ENCODE measurements at regions not wholly inside any gene's neighbourhood (a gene's known extent, or its start where the extent isn't known, plus 50 kb on each side); places are given as distances from the start of the nearest gene placed in this dataset.

DNA sequence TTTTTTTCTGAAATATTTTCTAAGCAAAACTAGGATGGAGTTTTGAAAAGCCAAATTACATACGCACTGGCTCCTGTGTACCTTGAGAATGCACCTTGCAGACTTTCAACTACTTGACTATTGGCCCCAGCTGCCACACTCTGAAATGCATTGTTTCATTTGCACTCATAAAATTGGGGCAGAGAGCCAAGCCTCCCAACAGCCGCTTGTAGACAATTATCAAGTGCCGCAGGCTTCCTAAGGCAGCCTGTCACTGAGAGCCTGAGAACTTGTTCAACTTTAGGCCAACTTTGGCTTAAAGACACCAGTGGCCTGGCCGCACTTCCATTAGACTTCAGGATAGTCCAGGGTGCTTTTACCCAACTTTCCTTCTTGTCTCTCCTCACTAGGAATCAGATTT lies 115.7 kb upstream of the STARD13 start:
- Histone ChIP-seq H2BK15ac (replicated peaks; ENCODE audit: low read depth) (no peak overlapping the region), H3K4me3 (ENCODE audit: low read length) (no peak overlapping the region), H4K8ac (ENCODE audit: low read depth, low read length) (no peak overlapping the region), H3K9ac (ENCODE audit: low read length) (no peak overlapping the region), H4K5ac (ENCODE audit: low read length) (no peak overlapping the region), H3K27me3 (ENCODE audit: insufficient read depth, low read length, poor library complexity) (no peaks in the 10 kb centered on the region), H2AK5ac (ENCODE audit: low read length) (no peak overlapping the region), H3K36me3 (ENCODE audit: control insufficient read depth, insufficient read depth, low read length) (no peaks in the 10 kb centered on the region), H3K56ac (ENCODE audit: low read length) (no peak overlapping the region), H3K23ac (ENCODE audit: low read length) (no peak overlapping the region), H3K4me1 (ENCODE audit: control insufficient read depth, low read depth, low read length) (no peaks in the 10 kb centered on the region), H2BK120ac (ENCODE audit: low read depth, low read length) (no peak overlapping the region), H3K27ac (ENCODE audit: low read depth, low read length) (no peak overlapping the region), H3K79me2 (ENCODE audit: control insufficient read depth, insufficient read depth, low read length) (no peaks in the 10 kb centered on the region), H3K18ac (ENCODE audit: low read length) (no peak overlapping the region), H3K79me1 (ENCODE audit: low read length) (no peaks in the 10 kb centered on the region), H2BK5ac (ENCODE audit: low read length) (no peak overlapping the region), H3K4ac (ENCODE audit: low read depth, low read length) (no peak overlapping the region), H3K4me2 (ENCODE audit: low read length) (no peak overlapping the region)
- no CpG with 5 or more reads among the region's 4 CpGs for WGBS (ENCODE audit: extremely low coverage, insufficient coverage, low lambda C conversion rate)
- DNase-seq, result no peak

- no peak overlapping the region for H3K27ac ChIP-seq (ENCODE audit: low read depth, low read length)
- no peak overlapping the region for H3K56ac ChIP-seq (ENCODE audit: low read length)
- H3K4me3 ChIP-seq (ENCODE audit: low read length), result no peak overlapping the region
- no peak overlapping the region for H3K4ac ChIP-seq (ENCODE audit: low read depth, low read length)
- no peak overlapping the region for H3K4me2 ChIP-seq (ENCODE audit: low read length)
- no peaks in the 10 kb centered on the region for H3K36me3 ChIP-seq (ENCODE audit: control insufficient read depth, insufficient read depth, low read length)
- no peak overlapping the region for H2BK120ac ChIP-seq (ENCODE audit: low read depth, low read length)
- H4K8ac ChIP-seq (ENCODE audit: low read depth, low read length), result no peak overlapping the region
- no peaks in the 10 kb centered on the region for H3K79me2 ChIP-seq (ENCODE audit: control insufficient read depth, insufficient read depth, low read length)
- H2BK5ac ChIP-seq (ENCODE audit: low read length), result no peak overlapping the region
- no peak overlapping the region for H3K18ac ChIP-seq (ENCODE audit: low read length)
- H2AK5ac ChIP-seq (ENCODE audit: low read length), result no peak overlapping the region
- WGBS (ENCODE audit: extremely low coverage, insufficient coverage, low lambda C conversion rate), result no CpG with 5 or more reads among the region's 7 CpGs
- no peak overlapping the region for H4K5ac ChIP-seq (ENCODE audit: low read length)
- H3K23ac ChIP-seq (ENCODE audit: low read length), result no peak overlapping the region
- H3K79me1 ChIP-seq (ENCODE audit: low read length), result no peaks in the 10 kb centered on the region
- H3K9ac ChIP-seq (ENCODE audit: low read length), result no peak overlapping the region
- no peak overlapping the region for H2BK15ac ChIP-seq (replicated peaks; ENCODE audit: low read depth)
- no peaks in the 10 kb centered on the region for H3K4me1 ChIP-seq (ENCODE audit: control insufficient read depth, low read depth, low read length)
- H3K27me3 ChIP-seq (ENCODE audit: insufficient read depth, low read length, poor library complexity), result no peaks in the 10 kb centered on the region
- no peak for DNase-seq
These were observed 117.4 kb upstream of the STARD13 start for GRCh38 chr13:33402975-33403374.

DNA sequence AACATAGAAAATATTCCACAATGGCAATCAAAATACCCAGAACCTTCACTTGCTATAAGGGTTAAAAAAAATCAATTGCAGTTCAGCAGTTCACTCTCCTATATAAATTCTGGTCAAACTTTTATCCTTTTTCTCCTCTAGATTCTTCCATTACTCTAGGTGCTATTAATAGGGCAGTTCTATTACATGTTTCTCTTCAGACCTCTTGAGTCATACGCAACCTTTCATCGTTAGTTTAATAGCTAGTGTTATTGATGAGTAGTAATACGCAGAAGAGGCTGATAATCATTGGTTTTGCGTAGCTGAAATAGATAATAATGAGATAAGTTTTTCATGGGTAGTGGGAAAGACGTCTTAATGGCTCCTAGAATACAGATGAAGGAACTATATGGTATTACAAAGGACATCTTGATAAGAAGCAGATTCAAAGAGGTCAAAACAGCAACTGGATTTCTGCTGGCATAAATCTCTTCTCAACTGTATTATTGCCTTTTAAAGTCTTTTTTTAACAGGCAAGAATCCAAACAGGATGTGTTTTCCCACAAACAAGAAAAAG lies 118.3 kb upstream of the STARD13 start:
- H2AK5ac ChIP-seq (ENCODE audit: low read length), result no peak overlapping the region
- H3K9ac ChIP-seq (ENCODE audit: low read length), result no peak overlapping the region
- no peaks in the 10 kb centered on the region for H3K79me1 ChIP-seq (ENCODE audit: low read length)
- H3K56ac ChIP-seq (ENCODE audit: low read length), result no peak overlapping the region
- H3K23ac ChIP-seq (ENCODE audit: low read length), result no peak overlapping the region
- DNase-seq, result no peak
- no peak overlapping the region for H3K27ac ChIP-seq (ENCODE audit: low read depth, low read length)
- no peaks in the 10 kb centered on the region for H3K79me2 ChIP-seq (ENCODE audit: control insufficient read depth, insufficient read depth, low read length)
- no peak overlapping the region for H3K4me2 ChIP-seq (ENCODE audit: low read length)
- no peak overlapping the region for H3K4me3 ChIP-seq (ENCODE audit: low read length)
- H3K4ac ChIP-seq (ENCODE audit: low read depth, low read length), result no peak overlapping the region
- H4K8ac ChIP-seq (ENCODE audit: low read depth, low read length), result no peak overlapping the region
- H2BK5ac ChIP-seq (ENCODE audit: low read length), result no peak overlapping the region
- H3K27me3 ChIP-seq (ENCODE audit: insufficient read depth, low read length, poor library complexity), result no peaks in the 10 kb centered on the region
- no CpG with 5 or more reads among the region's 5 CpGs for WGBS (ENCODE audit: extremely low coverage, insufficient coverage, low lambda C conversion rate)
- no peak overlapping the region for H4K5ac ChIP-seq (ENCODE audit: low read length)
- H3K4me1 ChIP-seq (ENCODE audit: control insufficient read depth, low read depth, low read length), result no peaks in the 10 kb centered on the region
- H3K36me3 ChIP-seq (ENCODE audit: control insufficient read depth, insufficient read depth, low read length), result no peaks in the 10 kb centered on the region
- H3K18ac ChIP-seq (ENCODE audit: low read length), result no peak overlapping the region
- no peak overlapping the region for H2BK120ac ChIP-seq (ENCODE audit: low read depth, low read length)
- no peak overlapping the region for H2BK15ac ChIP-seq (replicated peaks; ENCODE audit: low read depth)

DNA sequence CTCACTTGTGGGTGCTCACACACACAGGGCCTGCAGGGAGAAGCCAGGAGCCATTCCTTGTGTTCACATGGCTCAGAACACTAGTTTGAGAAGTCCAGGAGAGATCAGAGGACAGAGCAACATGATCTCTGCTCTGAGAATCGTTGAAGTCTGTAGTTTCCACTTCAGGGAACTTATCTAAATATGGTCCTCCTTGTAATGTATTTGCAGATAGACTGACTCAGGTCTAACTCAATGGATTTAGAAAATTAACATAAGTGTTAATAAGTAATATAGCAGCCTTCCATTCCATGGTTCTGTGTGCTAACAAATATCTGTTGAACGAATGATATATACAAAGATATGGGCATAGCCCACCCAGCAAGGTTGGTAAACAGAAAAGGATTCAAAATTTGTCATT lies 119.8 kb upstream of the STARD13 start:
- Histone ChIP-seq H3K79me1 (ENCODE audit: low read length) (no peaks in the 10 kb centered on the region), H3K4me1 (ENCODE audit: control insufficient read depth, low read depth, low read length) (no peaks in the 10 kb centered on the region), H2BK5ac (ENCODE audit: low read length) (no peak overlapping the region), H2AK5ac (ENCODE audit: low read length) (no peak overlapping the region), H3K27ac (ENCODE audit: low read depth, low read length) (no peak overlapping the region), H3K4ac (ENCODE audit: low read depth, low read length) (no peak overlapping the region), H3K56ac (ENCODE audit: low read length) (no peak overlapping the region), H2BK120ac (ENCODE audit: low read depth, low read length) (no peak overlapping the region), H3K79me2 (ENCODE audit: control insufficient read depth, insufficient read depth, low read length) (no peaks in the 10 kb centered on the region), H3K4me3 (ENCODE audit: low read length) (no peak overlapping the region), H4K8ac (ENCODE audit: low read depth, low read length) (no peak overlapping the region), H3K4me2 (ENCODE audit: low read length) (no peak overlapping the region), H3K36me3 (ENCODE audit: control insufficient read depth, insufficient read depth, low read length) (no peaks in the 10 kb centered on the region), H4K5ac (ENCODE audit: low read length) (no peak overlapping the region), H3K9ac (ENCODE audit: low read length) (no peak overlapping the region), H3K23ac (ENCODE audit: low read length) (no peak overlapping the region), H2BK15ac (replicated peaks; ENCODE audit: low read depth) (no peak overlapping the region), H3K18ac (ENCODE audit: low read length) (no peak overlapping the region), H3K27me3 (ENCODE audit: insufficient read depth, low read length, poor library complexity) (no peaks in the 10 kb centered on the region)
- DNase-seq, result no peak
- WGBS (ENCODE audit: extremely low coverage, insufficient coverage, low lambda C conversion rate), result no CpG with 5 or more reads among the region's 2 CpGs

DNA sequence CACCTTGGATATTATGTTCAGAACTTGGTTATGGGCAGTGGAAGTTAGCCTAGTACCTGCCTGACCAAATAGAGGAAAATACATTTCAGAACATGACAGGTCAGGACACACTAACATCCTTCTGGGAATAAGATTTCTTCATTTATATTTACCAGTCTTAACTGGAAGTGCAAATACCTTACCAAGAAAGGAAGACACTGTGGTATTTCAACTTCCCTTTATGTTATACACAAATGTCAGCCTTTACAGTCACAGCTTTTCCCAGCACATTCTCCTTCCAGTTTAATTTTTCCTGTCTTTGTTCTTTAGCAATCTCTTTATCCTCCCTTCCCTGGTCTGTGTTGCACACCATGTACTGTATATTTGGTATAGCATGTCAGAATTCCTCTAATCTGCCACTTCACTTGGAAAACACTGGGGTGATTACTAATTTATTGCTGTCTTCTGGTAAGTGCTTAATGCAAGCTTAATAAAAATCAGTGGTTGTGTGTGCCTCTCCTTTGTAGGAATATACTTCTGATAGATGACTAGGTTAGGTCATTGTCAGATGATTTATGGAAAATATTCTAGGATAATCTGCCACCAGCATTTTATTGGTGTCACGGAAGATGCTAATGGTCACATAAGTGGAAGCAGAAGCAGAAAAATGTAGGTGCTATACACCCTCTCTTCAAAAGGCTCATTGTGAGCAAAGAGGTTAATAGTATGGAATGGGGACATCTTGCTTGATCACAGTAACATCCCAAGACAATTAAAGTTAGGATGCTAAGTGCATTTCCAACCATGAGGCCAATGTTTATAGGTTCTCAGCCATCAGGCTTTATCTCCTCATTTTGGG lies 124.3 kb upstream of the STARD13 start:
- H4K8ac ChIP-seq (ENCODE audit: low read depth, low read length), result no peak overlapping the region
- H3K27me3 ChIP-seq (ENCODE audit: insufficient read depth, low read length, poor library complexity), result no peaks in the 10 kb centered on the region
- H3K4me1 ChIP-seq (ENCODE audit: control insufficient read depth, low read depth, low read length), result no peaks in the 10 kb centered on the region
- H2BK15ac ChIP-seq (replicated peaks; ENCODE audit: low read depth), result no peak overlapping the region
- H3K36me3 ChIP-seq (ENCODE audit: control insufficient read depth, insufficient read depth, low read length), result no peaks in the 10 kb centered on the region
- no peak overlapping the region for H2AK5ac ChIP-seq (ENCODE audit: low read length)
- H2BK120ac ChIP-seq (ENCODE audit: low read depth, low read length), result no peak overlapping the region
- no peak overlapping the region for H3K4me3 ChIP-seq (ENCODE audit: low read length)
- no peak overlapping the region for H2BK5ac ChIP-seq (ENCODE audit: low read length)
- no peak overlapping the region for H3K56ac ChIP-seq (ENCODE audit: low read length)
- no peak overlapping the region for H4K5ac ChIP-seq (ENCODE audit: low read length)
- no peak for DNase-seq
- WGBS (ENCODE audit: extremely low coverage, insufficient coverage, low lambda C conversion rate), result no CpG with 5 or more reads among the region's 1 CpG
- no peak overlapping the region for H3K27ac ChIP-seq (ENCODE audit: low read depth, low read length)
- no peak overlapping the region for H3K18ac ChIP-seq (ENCODE audit: low read length)
- H3K4me2 ChIP-seq (ENCODE audit: low read length), result no peak overlapping the region
- H3K4ac ChIP-seq (ENCODE audit: low read depth, low read length), result no peak overlapping the region
- no peak overlapping the region for H3K23ac ChIP-seq (ENCODE audit: low read length)
- H3K79me2 ChIP-seq (ENCODE audit: control insufficient read depth, insufficient read depth, low read length), result no peaks in the 10 kb centered on the region
- no peak overlapping the region for H3K9ac ChIP-seq (ENCODE audit: low read length)
- H3K79me1 ChIP-seq (ENCODE audit: low read length), result no peaks in the 10 kb centered on the region

- H4K8ac ChIP-seq (ENCODE audit: low read depth, low read length), result no peak overlapping the region
- H3K79me2 ChIP-seq (ENCODE audit: control insufficient read depth, insufficient read depth, low read length), result no peaks in the 10 kb centered on the region
- no peak overlapping the region for H2BK5ac ChIP-seq (ENCODE audit: low read length)
- H3K79me1 ChIP-seq (ENCODE audit: low read length), result no peaks in the 10 kb centered on the region
- H3K18ac ChIP-seq (ENCODE audit: low read length), result no peak overlapping the region
- no peak overlapping the region for H3K4me3 ChIP-seq (ENCODE audit: low read length)
- H3K27me3 ChIP-seq (ENCODE audit: insufficient read depth, low read length, poor library complexity), result no peaks in the 10 kb centered on the region
- no peak overlapping the region for H3K4me2 ChIP-seq (ENCODE audit: low read length)
- no peak overlapping the region for H3K9ac ChIP-seq (ENCODE audit: low read length)
- H2AK5ac ChIP-seq (ENCODE audit: low read length), result no peak overlapping the region
- no peak overlapping the region for H3K56ac ChIP-seq (ENCODE audit: low read length)
- no peak for DNase-seq
- no peak overlapping the region for H3K27ac ChIP-seq (ENCODE audit: low read depth, low read length)
- no peak overlapping the region for H3K23ac ChIP-seq (ENCODE audit: low read length)
- no CpG with 5 or more reads among the region's 2 CpGs for WGBS (ENCODE audit: extremely low coverage, insufficient coverage, low lambda C conversion rate)
- H2BK15ac ChIP-seq (replicated peaks; ENCODE audit: low read depth), result no peak overlapping the region
- H2BK120ac ChIP-seq (ENCODE audit: low read depth, low read length), result no peak overlapping the region
- no peak overlapping the region for H4K5ac ChIP-seq (ENCODE audit: low read length)
- no peak overlapping the region for H3K4ac ChIP-seq (ENCODE audit: low read depth, low read length)
- H3K4me1 ChIP-seq (ENCODE audit: control insufficient read depth, low read depth, low read length), result no peaks in the 10 kb centered on the region
- no peaks in the 10 kb centered on the region for H3K36me3 ChIP-seq (ENCODE audit: control insufficient read depth, insufficient read depth, low read length)
These were observed 125.1 kb upstream of the STARD13 start for GRCh38 chr13:33410619-33411018.
